HG03520 (cell line): ENCODE measurements at regions not wholly inside any gene's neighbourhood (a gene's known extent, or its start where the extent isn't known, plus 50 kb on each side); places are given as distances from the start of the nearest gene placed in this dataset.

Source experiments
- ATAC-seq: cut with Tn5 transposase; IDR thresholded peaks from one replicate; pipeline ENCODE4 v1.9.1; 2021; ENCODE audit warnings: mild to moderate bottlenecking, moderate library complexity; ENCODE audit not compliant: unreplicated experiment

GRCh38 chr11:116194156-116194904 is 578.5 kb downstream of the BUD13 start:
- no peak for ATAC-seq

GRCh38 chr11:116193321-116194131 is 579.3 kb downstream of the BUD13 start:
- ATAC-seq = no peak

GRCh38 chr11:116192509-116193210 is 580.1 kb downstream of the BUD13 start:
- no peak for ATAC-seq

- no peak for ATAC-seq
Measured at GRCh38 chr11:116190861-116191260, 581.9 kb downstream of the BUD13 start.

GRCh38 chr11:116189408-116190170 is 583.2 kb downstream of the BUD13 start:
- ATAC-seq = no peak

- no peak for ATAC-seq
Measured at GRCh38 chr11:116188350-116188749, 584.4 kb downstream of the BUD13 start.

GRCh38 chr11:116187026-116187425 is 585.8 kb downstream of the BUD13 start:
- no peak for ATAC-seq

GRCh38 chr11:116185551-116185950 is 587.2 kb downstream of the BUD13 start:
- ATAC-seq = no peak

GRCh38 chr11:116184763-116185162 is 588.0 kb downstream of the BUD13 start:
- no peak for ATAC-seq

GRCh38 chr11:116182356-116182966 is 590.3 kb downstream of the BUD13 start:
- ATAC-seq = no peak

- ATAC-seq = no peak
Measured at GRCh38 chr11:116180806-116181600, 591.8 kb downstream of the BUD13 start.

- ATAC-seq = no peak
Measured at GRCh38 chr11:116179401-116179800, 593.4 kb downstream of the BUD13 start.

- no peak for ATAC-seq
Measured at GRCh38 chr11:116177521-116178210, 595.1 kb downstream of the BUD13 start.

- no peak for ATAC-seq
Measured at GRCh38 chr11:116176484-116177005, 596.2 kb downstream of the BUD13 start.

- ATAC-seq = no peak
Measured at GRCh38 chr11:116175707-116176106, 597.1 kb downstream of the BUD13 start.

- no peak for ATAC-seq
Measured at GRCh38 chr11:116173941-116174911, 598.6 kb downstream of the BUD13 start.

- ATAC-seq = no peak
Measured at GRCh38 chr11:116173506-116173905, 599.3 kb downstream of the BUD13 start.

GRCh38 chr11:116172851-116173250 is 599.9 kb downstream of the BUD13 start:
- no peak for ATAC-seq
